GM21717 (cell line): ENCODE measurements at regions not wholly inside any gene's neighbourhood (a gene's known extent, or its start where the extent isn't known, plus 50 kb on each side); places are given as distances from the start of the nearest gene placed in this dataset.
"Not testable (repeated sequence)": the region's sequence is repeated elsewhere in the genome, so short reads cannot be mapped to it uniquely, and the experiment has no call there.

Experiments used
- ATAC-seq: cut with Tn5 transposase; IDR thresholded peaks from one replicate; pipeline ENCODE4 v1.9.1; 2021; ENCODE audit warnings: mild to moderate bottlenecking, moderate library complexity; ENCODE audit not compliant: unreplicated experiment

DNA sequence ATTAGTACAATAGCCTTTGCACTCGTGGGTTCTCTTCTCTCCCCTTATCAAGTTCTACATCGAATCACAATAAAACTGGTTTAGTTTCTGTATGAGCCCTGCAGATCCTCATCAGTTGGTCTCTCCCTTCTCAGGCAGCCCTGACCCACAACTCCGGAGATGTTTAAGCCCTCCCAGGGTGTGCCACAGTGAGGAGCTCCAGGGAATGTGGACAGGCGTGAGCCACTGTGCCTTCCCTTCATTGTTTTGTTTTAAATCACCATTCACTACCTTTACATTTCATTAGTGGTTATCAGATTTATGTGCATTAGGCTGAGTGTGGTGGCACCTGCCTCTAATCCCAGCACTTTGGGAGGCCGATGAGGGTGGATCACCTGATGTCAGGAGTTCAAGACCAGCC lies 133.2 kb downstream of the LARP7 start:
- no peak for ATAC-seq

DNA sequence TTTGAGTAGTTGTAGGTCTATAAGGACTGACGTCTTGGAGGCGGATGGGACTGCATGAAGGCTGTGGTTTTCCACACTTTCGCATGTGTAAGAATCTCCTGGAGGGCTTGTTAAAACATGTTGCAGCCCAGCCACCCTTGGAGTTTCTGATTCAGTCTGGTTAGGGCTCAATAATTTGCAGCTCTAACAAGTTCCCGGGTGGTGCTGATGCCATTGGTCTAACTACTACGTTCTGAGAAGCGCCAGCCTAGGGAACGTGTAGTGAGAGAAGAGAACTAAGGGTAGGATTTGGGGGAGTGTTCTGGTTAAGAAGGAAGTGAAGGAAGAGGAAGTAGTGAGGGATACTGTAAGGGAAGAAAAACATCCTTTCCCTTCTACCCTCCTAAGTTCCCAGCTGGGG lies 138.9 kb downstream of the LARP7 start:
- no peak for ATAC-seq

DNA sequence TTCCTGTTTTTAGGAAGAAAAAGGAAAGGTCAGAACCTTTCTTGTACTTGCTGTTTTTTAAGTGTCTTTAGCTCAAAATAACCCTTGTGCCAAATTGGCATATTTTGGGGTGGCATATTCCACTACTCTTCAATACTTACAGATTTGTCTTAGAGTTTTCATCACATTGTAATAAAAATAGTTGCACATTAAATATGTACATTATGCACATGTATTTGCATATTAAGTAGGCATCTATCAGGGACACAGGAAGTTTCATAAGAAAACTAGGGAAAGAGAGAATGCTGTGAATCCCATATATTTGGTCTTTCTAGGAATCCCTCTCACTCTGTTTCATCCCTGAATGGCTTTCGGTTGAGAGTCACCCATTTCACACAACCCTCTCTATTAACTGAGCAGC lies 139.6 kb downstream of the LARP7 start:
- ATAC-seq, result no peak

DNA sequence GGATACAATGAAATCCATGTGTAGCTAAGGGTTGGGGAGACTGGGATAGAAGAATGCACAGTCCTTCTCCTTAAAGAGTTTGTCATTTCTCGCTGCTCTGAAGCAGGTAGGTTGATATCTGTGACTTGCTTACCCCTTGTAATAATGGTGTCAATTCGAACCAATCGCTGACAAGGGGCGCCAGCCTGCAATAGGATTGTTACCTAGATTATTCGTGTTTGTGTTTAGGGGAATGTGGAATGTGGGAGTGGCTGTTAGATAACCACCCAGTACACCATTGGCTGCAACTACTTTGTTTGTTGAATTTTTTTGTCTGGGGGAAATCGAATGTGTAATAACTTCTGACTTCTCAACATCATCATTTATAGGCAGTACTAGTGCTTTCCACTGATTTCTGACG lies 141.6 kb downstream of the LARP7 start:
- no peak for ATAC-seq

DNA sequence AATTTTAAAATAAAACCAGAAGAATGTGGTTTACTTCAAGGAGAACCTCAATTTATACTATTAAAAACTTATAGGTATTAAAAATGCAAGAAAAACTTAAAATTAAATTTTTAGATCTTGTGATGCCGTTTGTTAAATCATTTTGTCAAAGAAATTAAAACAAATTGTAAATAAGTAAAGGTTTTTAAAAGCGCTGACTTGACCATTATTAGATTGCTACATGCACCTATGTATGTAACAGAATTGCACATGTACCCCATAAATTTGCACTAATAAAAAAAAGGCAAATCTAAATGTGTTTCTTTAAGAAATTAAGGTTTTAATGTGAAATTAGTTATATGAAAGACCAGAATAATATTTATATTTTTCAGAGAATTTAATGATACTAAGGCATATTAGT lies 156.1 kb downstream of the LARP7 start:
- no peak for ATAC-seq

DNA sequence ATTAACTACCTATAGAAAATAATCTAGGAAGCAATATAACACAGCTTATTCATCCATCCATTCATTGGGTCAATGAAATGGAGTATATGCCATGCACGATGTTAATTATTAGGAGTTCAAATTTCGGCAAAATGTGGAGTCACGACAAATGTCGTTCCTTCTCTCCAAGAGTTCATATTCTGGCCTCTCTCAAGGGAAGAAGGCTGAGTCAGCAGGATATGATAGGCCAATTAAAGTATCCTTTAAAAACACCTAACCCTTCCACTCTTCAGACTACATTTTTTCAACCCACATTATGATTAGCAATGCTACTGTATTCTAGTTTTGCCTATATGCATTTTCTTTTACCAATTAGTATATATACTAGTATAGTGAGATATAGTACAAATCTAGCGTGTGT lies 163.1 kb downstream of the LARP7 start:
- ATAC-seq, result no peak

DNA sequence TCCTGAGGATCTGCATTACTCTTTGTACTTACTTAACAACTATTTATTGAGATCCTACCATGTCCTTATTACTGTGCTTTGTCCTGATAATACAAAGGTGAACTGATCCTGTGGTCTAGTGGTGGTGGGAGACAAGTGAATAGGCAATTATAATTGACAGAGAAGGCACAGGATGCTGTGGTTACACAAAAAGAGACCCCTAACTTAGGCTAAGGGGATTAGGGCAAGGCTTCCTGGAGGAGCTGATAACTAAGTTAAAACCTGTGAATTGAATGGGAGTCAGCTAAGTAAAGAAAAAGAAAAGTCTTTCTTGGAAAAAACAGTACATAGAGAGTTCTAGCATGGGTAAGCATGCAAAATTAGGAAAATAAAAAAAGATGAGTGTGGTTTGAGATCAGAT lies 164.4 kb downstream of the LARP7 start:
- ATAC-seq, result no peak

DNA sequence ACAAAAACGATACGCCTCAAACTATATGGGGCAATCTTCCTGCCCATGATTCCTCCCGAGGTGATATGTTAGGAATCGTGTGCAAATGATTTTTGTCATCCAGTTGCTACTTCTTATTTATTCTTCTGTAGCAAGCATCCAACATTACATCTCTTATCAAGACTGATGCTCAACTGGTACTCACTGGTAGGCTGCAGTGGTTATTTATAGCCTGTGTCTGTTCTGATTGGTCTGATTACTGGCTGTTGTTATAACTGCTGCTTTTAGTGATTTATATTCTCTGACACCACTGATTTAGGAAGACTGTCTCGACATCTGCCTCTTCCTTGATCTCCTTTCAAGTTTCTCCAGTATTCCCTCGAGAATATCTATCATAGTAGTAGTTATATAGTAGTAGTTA lies 165.8 kb downstream of the LARP7 start:
- ATAC-seq, result no peak

DNA sequence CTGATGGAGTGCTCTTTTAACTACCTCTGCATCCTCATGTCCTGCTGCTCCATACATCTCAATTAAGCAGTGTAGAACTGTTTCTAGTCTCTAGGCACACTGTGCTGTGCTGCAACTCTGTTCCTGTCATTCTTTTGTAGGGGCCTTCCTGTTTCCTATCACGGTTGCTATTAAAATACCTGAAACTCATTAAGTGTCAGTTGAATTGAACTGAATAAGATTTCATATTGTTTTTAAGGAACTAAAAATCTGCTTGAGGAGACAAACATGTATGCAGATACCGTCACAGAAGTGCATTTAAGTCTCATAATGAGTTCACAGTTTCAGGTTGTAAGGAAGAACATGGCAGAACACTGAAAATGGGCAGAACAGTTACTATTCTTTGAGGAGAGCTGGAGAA lies 170.1 kb downstream of the LARP7 start:
- ATAC-seq, result peak; percentile 74

DNA sequence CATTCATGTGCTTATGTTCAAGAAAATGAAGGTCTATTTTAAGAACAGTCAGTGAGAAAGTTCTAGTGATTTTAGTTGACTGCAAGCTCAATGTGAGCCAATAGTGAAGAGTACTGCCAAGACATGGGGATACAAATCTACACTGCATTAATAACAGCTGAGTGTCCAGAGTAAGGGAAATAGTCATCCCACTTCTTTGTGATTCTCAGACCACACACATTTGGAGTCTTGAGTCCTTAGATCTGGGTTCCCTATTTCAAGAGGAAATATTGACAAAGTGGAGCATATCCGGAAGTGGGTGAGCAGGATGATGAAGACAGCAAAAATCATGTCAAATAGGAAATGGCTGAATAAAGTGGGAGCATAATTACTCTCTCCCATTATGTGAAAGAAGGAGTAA lies 171.1 kb downstream of the LARP7 start:
- ATAC-seq, result no peak

DNA sequence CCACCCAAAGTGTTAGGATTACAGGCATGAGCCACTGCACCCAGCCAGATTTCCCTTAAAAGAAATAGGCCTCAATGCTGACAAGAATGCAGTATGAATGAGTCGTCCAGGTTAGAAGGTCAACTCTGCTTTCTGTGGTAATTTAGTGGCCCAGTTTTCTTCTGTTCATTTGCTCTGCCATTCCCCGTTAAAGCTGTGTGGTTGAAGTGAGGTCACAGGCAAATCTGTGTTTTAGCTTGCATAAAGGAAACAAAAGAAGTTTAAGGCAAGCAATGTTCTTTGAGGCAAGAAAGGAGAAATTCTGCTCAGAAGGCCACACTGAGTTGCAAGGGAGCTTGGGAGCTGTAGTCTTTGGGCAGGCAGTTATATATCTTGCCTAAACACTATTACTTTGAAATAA lies 176.8 kb downstream of the LARP7 start:
- ATAC-seq, result no peak

DNA sequence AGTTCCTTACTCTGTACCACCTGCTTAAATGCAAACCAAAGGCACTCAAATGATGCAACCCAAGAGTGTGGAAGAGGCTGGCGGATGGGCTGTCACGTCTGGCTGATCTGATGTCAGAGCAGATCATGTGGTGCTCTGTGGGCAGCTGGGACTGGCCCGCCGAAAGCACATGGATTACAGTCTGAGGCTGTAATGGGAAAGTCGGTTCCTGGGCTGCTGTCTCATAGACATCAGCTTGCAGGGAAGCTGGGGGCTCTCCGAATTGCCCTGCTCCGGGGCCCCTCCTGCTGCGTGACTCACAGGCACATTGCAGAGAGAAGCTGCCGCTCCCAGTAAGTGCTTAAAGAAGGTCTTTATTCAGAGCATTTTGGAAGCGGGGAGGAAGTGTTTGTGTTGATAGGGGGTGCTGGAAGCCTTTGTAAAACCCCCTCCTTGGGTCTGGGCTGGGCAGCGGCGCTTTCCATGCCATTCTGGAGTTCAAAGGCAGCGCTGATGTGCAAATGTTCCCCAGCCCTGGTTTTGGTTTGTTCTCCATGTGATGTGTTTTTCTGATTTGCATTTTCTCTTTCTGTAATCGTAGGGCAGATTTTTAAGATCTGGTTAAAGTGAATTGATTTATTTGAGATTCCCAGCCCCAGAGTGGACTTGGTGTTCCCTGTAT lies 181.1 kb downstream of the LARP7 start:
- peak; percentile 97 for ATAC-seq

DNA sequence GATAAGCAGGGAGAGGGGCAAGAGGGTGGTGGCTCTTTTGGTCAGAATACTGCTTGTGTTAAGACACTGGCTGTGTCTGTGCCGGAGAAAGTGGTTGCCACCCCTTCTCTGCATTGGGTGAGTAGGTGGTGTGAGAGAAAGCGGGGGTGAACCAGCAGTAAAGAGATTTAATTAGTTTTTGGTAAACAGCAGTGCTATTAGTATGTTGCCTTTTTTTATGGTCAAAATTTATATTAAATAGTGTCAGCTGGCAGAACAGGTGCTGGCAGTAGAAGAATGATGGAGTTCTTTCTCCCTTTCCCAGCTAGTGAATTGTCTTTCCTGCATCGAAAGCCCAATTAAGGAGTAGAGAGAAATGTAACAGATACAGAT lies 181.6 kb downstream of the LARP7 start:
- peak; percentile 32 for ATAC-seq

DNA sequence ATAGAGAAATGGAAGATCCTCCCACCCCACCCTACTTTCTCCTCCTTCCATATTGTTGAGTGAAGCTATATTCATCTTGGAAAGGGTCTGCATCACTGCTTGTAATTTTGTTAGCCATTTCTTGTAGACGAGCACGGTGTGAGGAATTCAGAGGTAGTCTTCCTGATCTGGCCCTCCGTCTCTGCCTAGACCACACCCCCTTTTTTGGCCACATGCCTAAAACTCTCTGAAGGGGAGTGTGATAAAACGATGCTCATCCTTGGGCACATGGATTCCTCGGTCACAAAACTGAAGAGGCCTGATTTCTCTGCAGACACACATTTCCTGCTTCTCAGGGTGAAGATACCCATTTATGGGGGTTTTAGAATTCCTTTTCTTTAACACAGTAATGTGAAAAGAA lies 182.8 kb downstream of the LARP7 start:
- no peak for ATAC-seq

DNA sequence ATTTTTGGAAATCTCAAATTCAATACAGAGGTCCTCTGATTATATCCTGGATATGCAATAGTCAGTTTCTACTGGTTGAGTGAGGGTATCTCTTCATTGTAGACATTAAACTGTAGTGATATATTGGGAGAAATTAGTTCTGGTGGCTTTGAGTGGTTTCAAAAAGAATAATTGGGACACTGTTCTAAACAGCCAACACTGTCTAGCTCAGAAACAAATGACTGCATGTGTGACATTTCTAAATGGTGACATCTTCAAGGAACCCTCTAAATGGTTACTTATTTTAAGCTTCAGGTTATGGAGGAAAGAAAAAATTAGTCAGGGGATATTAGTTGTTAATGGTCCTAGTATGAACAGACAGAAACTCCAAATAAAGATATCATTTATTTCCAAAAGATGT lies 186.2 kb downstream of the LARP7 start:
- ATAC-seq, result no peak

DNA sequence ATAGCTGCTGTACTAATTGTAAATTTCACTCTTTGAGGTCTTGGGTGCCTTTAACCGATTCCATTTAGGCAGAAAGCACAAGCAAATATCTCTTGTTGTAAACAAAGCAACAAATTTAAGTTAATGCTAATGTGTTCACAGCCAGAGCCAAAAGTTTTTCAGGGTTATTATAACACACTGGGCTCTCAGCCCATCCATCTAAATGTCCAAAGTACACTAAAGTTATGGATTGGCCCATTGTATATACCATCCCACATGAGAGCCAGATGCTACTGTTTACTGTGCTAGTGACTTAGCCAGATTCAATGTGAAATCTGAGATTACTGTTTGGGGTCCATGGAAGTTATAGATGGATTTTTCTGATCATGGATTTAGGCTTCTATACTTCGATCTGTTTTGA lies 186.7 kb downstream of the LARP7 start:
- ATAC-seq, result no peak

DNA sequence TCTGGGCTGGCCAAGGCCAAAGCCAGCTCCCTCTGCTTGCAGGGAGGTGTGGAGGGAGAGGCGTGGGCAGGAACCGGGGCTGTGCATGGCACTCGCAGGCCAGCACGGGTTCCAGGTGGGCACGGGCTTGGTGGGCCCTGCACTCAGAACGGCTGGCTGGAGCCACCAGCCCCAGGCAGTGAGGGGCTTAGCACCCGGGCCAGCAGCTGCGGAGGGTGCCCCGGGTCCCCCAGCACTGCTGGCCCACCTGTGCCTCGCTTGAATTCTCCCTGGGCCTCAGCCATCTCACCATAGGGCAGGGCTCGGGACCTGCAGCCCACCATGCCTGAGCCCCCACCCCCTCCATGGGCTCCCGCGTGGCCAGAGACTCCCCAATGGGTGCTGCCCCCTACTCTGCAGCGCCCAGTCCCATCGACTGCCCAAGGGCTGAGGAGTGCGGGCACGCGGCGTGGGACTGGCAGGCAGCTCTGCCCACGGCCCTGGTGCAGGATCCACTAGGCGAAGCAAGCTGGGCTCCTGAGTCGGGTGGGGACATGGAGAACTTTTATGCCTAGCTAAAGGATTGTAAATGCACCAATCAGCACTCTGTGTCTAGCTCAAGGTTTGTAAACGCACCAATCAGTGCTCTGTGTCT lies 193.9 kb downstream of the LARP7 start:
- no peak for ATAC-seq

DNA sequence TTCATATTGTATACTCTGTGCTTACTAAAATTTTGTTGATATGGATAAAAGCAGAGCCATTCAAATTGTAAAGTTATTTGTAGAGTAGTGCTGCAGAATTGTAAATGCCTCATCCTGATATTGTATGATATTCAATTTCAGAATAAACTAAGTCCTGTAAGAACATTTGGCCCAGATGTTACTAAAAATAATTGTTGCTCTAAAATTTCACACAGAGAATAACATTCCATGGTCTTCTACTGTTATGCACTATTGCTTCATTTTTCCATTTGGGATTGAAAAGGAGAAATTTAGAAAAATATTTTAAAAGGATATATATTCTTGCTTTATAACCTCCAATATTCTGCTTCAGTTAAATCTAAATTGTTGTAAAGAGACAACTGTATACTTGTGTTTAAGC lies 195.6 kb downstream of the LARP7 start:
- no peak for ATAC-seq

DNA sequence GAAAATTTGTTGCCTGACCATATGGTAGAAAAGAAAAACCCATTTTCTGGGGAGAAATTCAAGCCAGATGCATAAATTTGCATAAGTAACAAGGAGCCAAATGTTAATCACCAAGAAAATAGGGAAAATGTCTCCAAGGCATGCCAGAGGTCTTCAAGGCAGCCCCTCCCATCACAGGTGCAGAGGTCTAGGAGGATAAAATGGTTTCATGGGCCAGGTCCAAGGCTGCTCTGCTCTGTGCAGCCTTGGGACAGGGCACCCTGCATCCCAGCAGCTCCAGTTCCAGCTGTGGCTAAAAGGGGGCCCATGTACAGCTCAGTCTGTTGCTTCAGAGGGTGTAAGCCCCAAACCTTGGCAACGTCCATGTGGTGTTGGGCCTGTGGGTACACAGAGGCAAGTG lies 200.0 kb downstream of the LARP7 start:
- ATAC-seq, result no peak

DNA sequence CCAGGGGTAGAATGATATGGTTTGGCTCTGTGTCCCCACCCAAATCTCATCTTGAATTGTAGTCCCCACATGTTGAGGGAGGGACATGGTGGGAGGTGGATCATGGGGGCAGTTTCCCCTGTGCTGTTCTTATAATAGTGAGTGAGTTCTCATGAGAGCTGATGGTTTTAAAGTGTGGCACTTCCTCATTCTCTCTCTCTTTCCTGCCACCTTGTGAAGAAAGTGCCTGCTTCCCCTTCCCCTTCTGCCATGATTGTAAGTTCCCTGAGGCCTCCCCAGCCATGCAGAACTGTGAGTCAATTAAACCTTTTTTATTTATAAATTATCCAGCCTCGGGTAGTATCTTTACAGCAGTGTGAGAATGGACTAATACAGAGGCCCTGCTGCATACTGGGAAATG lies 201.1 kb downstream of the LARP7 start:
- not testable (repeated sequence) for ATAC-seq

DNA sequence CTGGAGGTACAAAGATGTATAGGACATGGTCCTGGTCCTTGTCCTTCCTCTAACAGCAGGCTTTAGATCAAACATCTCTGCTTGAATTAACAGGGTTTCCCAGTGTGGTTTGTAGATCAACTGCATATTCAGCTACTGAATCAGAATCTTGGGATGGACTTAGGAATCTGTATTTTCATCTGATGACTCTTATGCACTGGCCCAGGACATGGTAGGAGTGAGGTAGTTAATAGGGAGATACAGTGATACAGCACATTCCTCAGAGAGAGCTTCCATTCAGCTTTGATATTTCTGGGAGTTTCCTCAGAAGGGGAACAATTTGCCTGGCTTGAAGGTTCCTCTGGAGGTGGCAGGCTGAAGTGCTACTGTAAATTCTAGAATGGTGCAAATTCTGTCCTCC lies 203.1 kb downstream of the LARP7 start:
- no peak for ATAC-seq

DNA sequence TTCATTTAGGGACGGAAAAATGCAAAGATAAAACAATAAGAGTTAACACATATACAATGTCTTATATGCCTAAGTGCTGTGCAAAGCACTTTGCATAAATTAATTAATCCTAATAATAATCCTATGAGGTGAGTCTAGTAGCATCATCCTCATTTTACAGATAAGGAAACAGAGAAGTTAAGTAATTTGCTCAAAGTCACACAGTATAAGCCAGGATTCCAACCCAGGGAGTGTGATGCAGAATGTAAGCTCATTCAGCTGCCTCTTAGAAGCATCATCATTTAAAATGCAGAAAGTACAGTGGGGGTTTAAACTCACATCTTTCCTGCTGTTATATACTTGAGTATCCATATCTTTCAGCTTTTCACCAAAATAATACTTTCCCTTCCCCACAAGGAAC lies 203.7 kb downstream of the LARP7 start:
- ATAC-seq, result no peak

DNA sequence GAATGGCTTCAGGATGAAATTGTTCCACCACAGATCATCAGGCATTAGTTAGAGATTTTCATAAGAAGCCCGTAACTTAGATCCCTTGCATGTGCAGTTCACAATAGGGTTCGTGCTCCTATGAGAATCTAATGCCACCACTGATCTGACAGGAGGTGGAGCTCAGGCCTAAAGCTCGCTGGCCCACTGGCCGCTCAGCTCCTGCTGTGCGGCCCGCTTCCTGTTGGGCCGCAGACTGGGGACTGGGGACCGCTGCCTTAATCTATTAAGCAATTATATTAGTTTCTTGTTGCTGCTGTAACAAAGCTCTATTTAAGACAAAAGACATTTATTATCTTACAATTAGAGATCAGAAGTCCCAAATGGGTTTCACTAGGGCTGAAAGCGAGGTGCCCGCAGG lies 205.6 kb downstream of the LARP7 start:
- no peak for ATAC-seq
